ENCODE measurements at regions not wholly inside any gene's neighbourhood (a gene's known extent, or its start where the extent isn't known, plus 50 kb on each side); places are given as distances from the start of the nearest gene placed in this dataset.

GRCh38 chr20:53870426-53871315 is 199.7 kb downstream of the BCAS1 start:
- H3K4me1 ChIP-seq: peaks cover 55% of the 10 kb centered on the region
- no peak overlapping the region for H3K4me3 ChIP-seq
- ATAC-seq (no peak), DNase-seq (no peak)
- H3K9me3 ChIP-seq: no peaks in the 10 kb centered on the region
- TF ChIP-seq POLR2A (IDR thresholded peaks at IDR 0.05) (no peak), CTCF (IDR thresholded peaks at IDR 0.05) (no peak)
- intact Hi-C loops (cut with DNase I): no loop called here
- no peaks in the 10 kb centered on the region for H3K27me3 ChIP-seq
- WGBS, 2 donors: 36 to 40% methylated on average over 9 of the region's 9 CpGs
- peak overlapping the region in 3 of 4 donors; percentile 68 to 86 (median 85) for H3K27ac ChIP-seq
- H3K36me3 ChIP-seq (replicated peaks in 1 of 2; ENCODE audit: insufficient read depth in 1 of 2, low read depth in 2 of 2): no peaks in the 10 kb centered on the region

DNA sequence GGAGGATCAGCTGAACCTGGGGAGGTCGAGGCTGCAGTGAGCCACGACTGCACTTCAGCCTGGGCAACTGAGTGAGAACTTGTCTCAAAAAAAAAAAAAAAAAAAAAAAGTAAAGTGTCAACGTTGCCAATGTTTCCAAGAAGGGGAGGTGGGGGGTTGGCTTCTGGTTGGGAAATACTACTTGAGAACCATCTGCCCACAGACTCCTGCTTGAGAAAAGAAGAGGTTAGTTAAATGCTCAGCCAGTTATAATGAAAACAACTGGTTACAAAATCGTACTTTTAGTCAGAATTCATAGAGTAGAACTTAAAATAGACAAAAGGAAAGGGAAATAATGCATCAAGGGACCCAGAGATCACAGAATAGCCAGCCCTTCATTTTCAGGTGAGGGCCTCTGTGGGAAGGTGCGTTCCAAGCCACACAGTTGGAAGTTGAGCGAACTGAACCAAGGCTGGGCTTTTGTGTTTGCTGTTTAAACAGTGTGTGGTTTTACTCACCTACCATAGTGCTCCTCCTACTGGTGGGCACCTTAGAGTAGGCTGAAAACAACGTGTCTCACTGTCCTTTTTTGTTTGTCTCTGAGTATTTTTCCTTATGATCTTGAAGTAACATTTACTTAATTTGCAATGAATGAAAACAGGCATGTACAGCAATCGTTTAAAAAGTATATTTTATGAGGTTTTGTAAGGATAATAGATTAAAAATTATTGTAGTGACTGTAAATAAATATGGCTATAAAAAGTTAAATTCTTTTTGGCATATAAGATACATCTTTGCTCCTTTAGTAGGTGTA is 200.7 kb downstream of the BCAS1 start:
- H3K27me3 ChIP-seq: no peaks in the 10 kb centered on the region
- WGBS, 2 donors: 3 to 10% methylated on average over 8 of the region's 8 CpGs
- DNase-seq: peak; percentile 81 to 92 (median 86)
- H3K9me3 ChIP-seq: no peaks in the 10 kb centered on the region
- H3K4me3 ChIP-seq: no peak overlapping the region
- TF ChIP-seq POLR2A (IDR thresholded peaks at IDR 0.05) (peak in 2 of 3 donors; percentile 26 to 34), CTCF (IDR thresholded peaks at IDR 0.05) (peak; percentile 62 to 95 (median 91))
- H3K36me3 ChIP-seq (replicated peaks in 1 of 2; ENCODE audit: insufficient read depth in 1 of 2, low read depth in 2 of 2): no peaks in the 10 kb centered on the region
- H3K4me1 ChIP-seq: peaks cover 65% of the 10 kb centered on the region
- H3K27ac ChIP-seq: peak overlapping the region; percentile 58 to 86 (median 76)
- intact Hi-C loops (cut with DNase I): no loop called here
- ATAC-seq: peak; percentile 80

- H3K27me3 ChIP-seq: no peaks in the 10 kb centered on the region
These were observed 202.5 kb downstream of the BCAS1 start for GRCh38 chr20:53867741-53868351.

More at GRCh38 chr20:53867741-53868351, 202.5 kb downstream of the BCAS1 start:
- H3K27ac ChIP-seq: peak overlapping the region; percentile 85 to 93 (median 86)
- no peaks in the 10 kb centered on the region for H3K36me3 ChIP-seq (replicated peaks in 1 of 2; ENCODE audit: insufficient read depth in 1 of 2, low read depth in 2 of 2)
- ATAC-seq (no peak), DNase-seq (no peak)
- H3K9me3 ChIP-seq: no peaks in the 10 kb centered on the region
- WGBS, 2 donors: 71 to 73% methylated on average over 6 of the region's 6 CpGs
- H3K4me3 ChIP-seq: no peak overlapping the region
- intact Hi-C loops (cut with DNase I): no loop called here
- H3K4me1 ChIP-seq: peaks cover 76% of the 10 kb centered on the region
- no peak for TF ChIP-seq CTCF (IDR thresholded peaks at IDR 0.05)
- no peak for TF ChIP-seq POLR2A (IDR thresholded peaks at IDR 0.05)

Data from body of pancreas (tissue), 4 donors.